C4-2B (cell line): ENCODE measurements at regions not wholly inside any gene's neighbourhood (a gene's known extent, or its start where the extent isn't known, plus 50 kb on each side); places are given as distances from the start of the nearest gene placed in this dataset.

Source experiments
- ZFX ChIP-seq: fragments of 450-650 bp; IDR thresholded peaks from 2 replicates; pipeline ENCODE4 v1.6.1; 2017
- TF ChIP-seq, protein P1 (sequence below): fragments of 450-650 bp; conservative IDR thresholded peaks from 2 replicates; pipeline ENCODE4 v1.5.1; 2017; ENCODE audit warnings: mild to moderate bottlenecking

DNA sequence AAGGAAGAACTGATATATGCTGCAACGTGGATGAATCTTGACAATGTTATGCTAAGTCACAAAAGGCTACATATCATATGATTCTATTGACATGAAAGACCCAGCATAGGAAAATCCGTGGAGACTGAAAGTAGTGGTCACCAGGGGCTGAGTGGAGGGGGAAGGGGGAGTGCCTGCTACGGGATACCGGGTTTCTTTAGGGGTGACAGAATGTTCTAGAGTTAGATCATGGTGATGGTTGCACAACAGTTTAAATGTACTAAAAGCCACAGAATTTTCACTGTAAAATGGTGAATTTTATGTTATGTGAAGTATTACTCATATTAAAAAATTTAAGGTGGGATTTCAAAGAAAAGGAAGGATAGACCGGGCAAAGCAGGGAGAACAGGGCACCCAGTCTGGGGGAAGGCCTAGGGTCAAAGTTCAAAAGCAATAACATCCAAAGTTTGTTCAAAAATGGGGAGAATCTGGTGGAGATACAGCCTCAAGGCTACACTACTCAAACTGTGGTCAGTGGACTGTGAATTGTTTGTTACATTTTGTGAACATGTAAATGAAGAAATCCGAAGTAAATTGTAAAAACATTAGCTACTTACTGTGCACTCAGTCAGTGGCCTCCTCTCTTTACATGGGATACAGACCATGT lies 74.2 kb upstream of the FNDC3B start:
- TF ChIP-seq, protein P1, sequence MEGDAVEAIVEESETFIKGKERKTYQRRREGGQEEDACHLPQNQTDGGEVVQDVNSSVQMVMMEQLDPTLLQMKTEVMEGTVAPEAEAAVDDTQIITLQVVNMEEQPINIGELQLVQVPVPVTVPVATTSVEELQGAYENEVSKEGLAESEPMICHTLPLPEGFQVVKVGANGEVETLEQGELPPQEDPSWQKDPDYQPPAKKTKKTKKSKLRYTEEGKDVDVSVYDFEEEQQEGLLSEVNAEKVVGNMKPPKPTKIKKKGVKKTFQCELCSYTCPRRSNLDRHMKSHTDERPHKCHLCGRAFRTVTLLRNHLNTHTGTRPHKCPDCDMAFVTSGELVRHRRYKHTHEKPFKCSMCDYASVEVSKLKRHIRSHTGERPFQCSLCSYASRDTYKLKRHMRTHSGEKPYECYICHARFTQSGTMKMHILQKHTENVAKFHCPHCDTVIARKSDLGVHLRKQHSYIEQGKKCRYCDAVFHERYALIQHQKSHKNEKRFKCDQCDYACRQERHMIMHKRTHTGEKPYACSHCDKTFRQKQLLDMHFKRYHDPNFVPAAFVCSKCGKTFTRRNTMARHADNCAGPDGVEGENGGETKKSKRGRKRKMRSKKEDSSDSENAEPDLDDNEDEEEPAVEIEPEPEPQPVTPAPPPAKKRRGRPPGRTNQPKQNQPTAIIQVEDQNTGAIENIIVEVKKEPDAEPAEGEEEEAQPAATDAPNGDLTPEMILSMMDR: no peak
- TF ChIP-seq ZFX: no peak
